Neuron (in vitro differentiated cells): ENCODE measurements at regions not wholly inside any gene's neighbourhood (a gene's known extent, or its start where the extent isn't known, plus 50 kb on each side); places are given as distances from the start of the nearest gene placed in this dataset.
"Not testable (repeated sequence)": the region's sequence is repeated elsewhere in the genome, so short reads cannot be mapped to it uniquely, and the experiment has no call there.

Source experiments
- H2AFZ ChIP-seq: one replicate; pipeline ENCODE4 v1.6.1; 2013; ENCODE audit warnings: low read depth, mild to moderate bottlenecking, inconsistent platforms, low read length, moderate library complexity
- H3K27me3 ChIP-seq: one replicate; pipeline ENCODE4 v1.6.1; 2013; ENCODE audit warnings: low read length; ENCODE audit not compliant: insufficient read depth
- H3K36me3 ChIP-seq: one replicate; pipeline ENCODE4 v1.6.1; 2013; ENCODE audit warnings: low read length; ENCODE audit not compliant: insufficient read depth
- H3K4me1 ChIP-seq: one replicate; pipeline ENCODE4 v1.6.1; 2013; ENCODE audit warnings: low read length; ENCODE audit not compliant: insufficient read depth
- H3K4me3 ChIP-seq: 2 replicates; pipeline ENCODE4 v1.5.1; 2013; ENCODE audit warnings: mild to moderate bottlenecking, low read length, moderate library complexity
- H3K9me3 ChIP-seq: one replicate; pipeline ENCODE4 v1.6.1; 2013; ENCODE audit warnings: low read length

- Histone ChIP-seq H3K27me3 (no peaks in the 10 kb centered on the region), H3K9me3 (peaks cover 2% of the 10 kb centered on the region), H3K4me1 (no peaks in the 10 kb centered on the region), H2AFZ (no peak overlapping the region), H3K4me3 (no peak overlapping the region), H3K36me3 (no peaks in the 10 kb centered on the region)
Observed at GRCh38 chr1:195218428-195219212, 1389.6 kb downstream of the KCNT2 start.

- no peak overlapping the region for H3K4me3 ChIP-seq
- no peaks in the 10 kb centered on the region for H3K4me1 ChIP-seq
- no peaks in the 10 kb centered on the region for H3K36me3 ChIP-seq
- H3K9me3 ChIP-seq, result no peaks in the 10 kb centered on the region
- no peak overlapping the region for H2AFZ ChIP-seq
- no peaks in the 10 kb centered on the region for H3K27me3 ChIP-seq
Observed at GRCh38 chr1:195202241-195202640, 1406.0 kb downstream of the KCNT2 start.

- H2AFZ ChIP-seq, result no peak overlapping the region
- no peaks in the 10 kb centered on the region for H3K9me3 ChIP-seq
- H3K4me3 ChIP-seq, result no peak overlapping the region
- H3K27me3 ChIP-seq, result no peaks in the 10 kb centered on the region
- no peaks in the 10 kb centered on the region for H3K4me1 ChIP-seq
- H3K36me3 ChIP-seq, result no peaks in the 10 kb centered on the region
Observed at GRCh38 chr1:195200772-195201171, 1407.5 kb downstream of the KCNT2 start.

GRCh38 chr1:195197116-195197515, 1411.1 kb downstream of the KCNT2 start:
- Histone ChIP-seq H3K9me3 (no peaks in the 10 kb centered on the region), H2AFZ (no peak overlapping the region), H3K4me3 (no peak overlapping the region), H3K4me1 (no peaks in the 10 kb centered on the region), H3K27me3 (no peaks in the 10 kb centered on the region), H3K36me3 (no peaks in the 10 kb centered on the region)

- no peaks in the 10 kb centered on the region for H3K27me3 ChIP-seq
- H2AFZ ChIP-seq, result no peak overlapping the region
Observed at GRCh38 chr1:195195423-195196057, 1412.7 kb downstream of the KCNT2 start.

GRCh38 chr1:195193134-195193533, 1415.1 kb downstream of the KCNT2 start:
- Histone ChIP-seq H3K9me3 (no peaks in the 10 kb centered on the region), H2AFZ (no peak overlapping the region), H3K4me1 (no peaks in the 10 kb centered on the region), H3K4me3 (no peak overlapping the region), H3K27me3 (no peaks in the 10 kb centered on the region), H3K36me3 (no peaks in the 10 kb centered on the region)

More at GRCh38 chr1:195195423-195196057, 1412.7 kb downstream of the KCNT2 start:
- Histone ChIP-seq H3K36me3 (no peaks in the 10 kb centered on the region), H3K4me1 (no peaks in the 10 kb centered on the region), H3K4me3 (no peak overlapping the region), H3K9me3 (no peaks in the 10 kb centered on the region)

- no peaks in the 10 kb centered on the region for H3K4me1 ChIP-seq
- H3K4me3 ChIP-seq, result no peak overlapping the region
- H3K36me3 ChIP-seq, result no peaks in the 10 kb centered on the region
- H3K27me3 ChIP-seq, result no peaks in the 10 kb centered on the region
- H3K9me3 ChIP-seq, result no peaks in the 10 kb centered on the region
- no peak overlapping the region for H2AFZ ChIP-seq
Observed at GRCh38 chr1:195188821-195189220, 1419.4 kb downstream of the KCNT2 start.

- Histone ChIP-seq H3K36me3 (no peaks in the 10 kb centered on the region), H3K4me3 (no peak overlapping the region), H3K27me3 (no peaks in the 10 kb centered on the region), H3K4me1 (no peaks in the 10 kb centered on the region), H2AFZ (no peak overlapping the region), H3K9me3 (no peaks in the 10 kb centered on the region)
Observed at GRCh38 chr1:195186544-195186943, 1421.7 kb downstream of the KCNT2 start.

- H3K4me1 ChIP-seq, result no peaks in the 10 kb centered on the region
- no peaks in the 10 kb centered on the region for H3K36me3 ChIP-seq
- no peak overlapping the region for H3K4me3 ChIP-seq
- H2AFZ ChIP-seq, result no peak overlapping the region
- H3K9me3 ChIP-seq, result no peaks in the 10 kb centered on the region
- H3K27me3 ChIP-seq, result no peaks in the 10 kb centered on the region
Observed at GRCh38 chr1:195185736-195186135, 1422.5 kb downstream of the KCNT2 start.

GRCh38 chr1:195185321-195185720, 1422.9 kb downstream of the KCNT2 start:
- H2AFZ ChIP-seq, result no peak overlapping the region
- H3K4me3 ChIP-seq, result no peak overlapping the region
- no peaks in the 10 kb centered on the region for H3K36me3 ChIP-seq
- H3K4me1 ChIP-seq, result no peaks in the 10 kb centered on the region
- no peaks in the 10 kb centered on the region for H3K9me3 ChIP-seq
- no peaks in the 10 kb centered on the region for H3K27me3 ChIP-seq

GRCh38 chr1:195173753-195174152, 1434.5 kb downstream of the KCNT2 start:
- H3K27me3 ChIP-seq, result no peaks in the 10 kb centered on the region
- H3K36me3 ChIP-seq, result no peaks in the 10 kb centered on the region
- H3K4me3 ChIP-seq, result no peak overlapping the region
- H2AFZ ChIP-seq, result no peak overlapping the region
- H3K9me3 ChIP-seq, result no peaks in the 10 kb centered on the region
- no peaks in the 10 kb centered on the region for H3K4me1 ChIP-seq

- not testable (repeated sequence) for H3K4me3 ChIP-seq, H2AFZ ChIP-seq, H3K4me1 ChIP-seq, H3K9me3 ChIP-seq, H3K36me3 ChIP-seq, H3K27me3 ChIP-seq
Observed at GRCh38 chr1:195159795-195160194, 1448.4 kb downstream of the KCNT2 start.

GRCh38 chr1:195158091-195158490, 1450.1 kb downstream of the KCNT2 start:
- H3K27me3 ChIP-seq, result no peaks in the 10 kb centered on the region
- H3K9me3 ChIP-seq, result no peaks in the 10 kb centered on the region
- H2AFZ ChIP-seq, result peak overlapping the region; percentile 14
- no peaks in the 10 kb centered on the region for H3K4me1 ChIP-seq
- no peak overlapping the region for H3K4me3 ChIP-seq
- no peaks in the 10 kb centered on the region for H3K36me3 ChIP-seq
